C4-2B (cell line): ENCODE measurements at regions not wholly inside any gene's neighbourhood (a gene's known extent, or its start where the extent isn't known, plus 50 kb on each side); places are given as distances from the start of the nearest gene placed in this dataset.

Experiments
- ZFX ChIP-seq: fragments of 450-650 bp; IDR thresholded peaks from 2 replicates; pipeline ENCODE4 v1.6.1; 2017
- TF ChIP-seq, protein P1 (sequence below): fragments of 450-650 bp; conservative IDR thresholded peaks from 2 replicates; pipeline ENCODE4 v1.5.1; 2017; ENCODE audit warnings: mild to moderate bottlenecking

DNA sequence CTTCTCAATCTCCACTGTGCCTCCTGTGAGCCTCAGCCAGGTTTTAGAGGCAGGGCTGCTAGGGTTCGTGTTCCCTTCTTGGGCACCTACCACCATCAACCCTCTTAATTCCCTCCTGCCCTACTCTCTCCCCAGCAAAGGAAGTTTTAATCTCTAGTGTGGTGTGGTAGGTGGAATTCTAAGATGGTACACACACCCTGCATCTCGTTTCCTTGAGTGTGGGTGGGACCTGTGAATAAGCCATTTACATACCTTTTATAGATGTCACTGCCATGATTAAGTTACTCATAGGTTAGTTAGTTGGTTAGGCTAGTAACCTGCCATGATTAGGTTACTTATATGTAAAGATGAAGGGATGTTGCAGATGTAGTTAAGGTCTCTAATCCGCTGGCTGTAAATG lies 114.8 kb upstream of the VRK1 start:
- TF ChIP-seq, protein P1, sequence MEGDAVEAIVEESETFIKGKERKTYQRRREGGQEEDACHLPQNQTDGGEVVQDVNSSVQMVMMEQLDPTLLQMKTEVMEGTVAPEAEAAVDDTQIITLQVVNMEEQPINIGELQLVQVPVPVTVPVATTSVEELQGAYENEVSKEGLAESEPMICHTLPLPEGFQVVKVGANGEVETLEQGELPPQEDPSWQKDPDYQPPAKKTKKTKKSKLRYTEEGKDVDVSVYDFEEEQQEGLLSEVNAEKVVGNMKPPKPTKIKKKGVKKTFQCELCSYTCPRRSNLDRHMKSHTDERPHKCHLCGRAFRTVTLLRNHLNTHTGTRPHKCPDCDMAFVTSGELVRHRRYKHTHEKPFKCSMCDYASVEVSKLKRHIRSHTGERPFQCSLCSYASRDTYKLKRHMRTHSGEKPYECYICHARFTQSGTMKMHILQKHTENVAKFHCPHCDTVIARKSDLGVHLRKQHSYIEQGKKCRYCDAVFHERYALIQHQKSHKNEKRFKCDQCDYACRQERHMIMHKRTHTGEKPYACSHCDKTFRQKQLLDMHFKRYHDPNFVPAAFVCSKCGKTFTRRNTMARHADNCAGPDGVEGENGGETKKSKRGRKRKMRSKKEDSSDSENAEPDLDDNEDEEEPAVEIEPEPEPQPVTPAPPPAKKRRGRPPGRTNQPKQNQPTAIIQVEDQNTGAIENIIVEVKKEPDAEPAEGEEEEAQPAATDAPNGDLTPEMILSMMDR, result no peak
- no peak for TF ChIP-seq ZFX
